ENCODE measurements at regions not wholly inside any gene's neighbourhood (a gene's known extent, or its start where the extent isn't known, plus 50 kb on each side); places are given as distances from the start of the nearest gene placed in this dataset.
"Not testable (repeated sequence)": the region's sequence is repeated elsewhere in the genome, so short reads cannot be mapped to it uniquely, and the experiment has no call there.

- DNase-seq (ENCODE audit: low spot score in 2 of 2) (no peak), ATAC-seq (no peak)
- H3K9me3 Mint-ChIP-seq, result no peaks in the 10 kb centered on the region
- no peaks in the 10 kb centered on the region for H3K36me3 Mint-ChIP-seq
- H3K27ac Mint-ChIP-seq, result no peak overlapping the region
Observed at GRCh38 chr2:65782186-65782585, 349.8 kb upstream of the SPRED2 start.

GRCh38 chr2:65781756-65782155 lies 349.4 kb upstream of the SPRED2 start:
- Mint-ChIP-seq H3K27ac (no peak overlapping the region), H3K36me3 (no peaks in the 10 kb centered on the region), H3K9me3 (no peaks in the 10 kb centered on the region)
- no peak for ATAC-seq
- DNase-seq (ENCODE audit: low spot score in 2 of 2), result no peak

GRCh38 chr2:65779021-65779420 lies 346.6 kb upstream of the SPRED2 start:
- Mint-ChIP-seq H3K9me3 (no peaks in the 10 kb centered on the region), H3K27ac (no peak overlapping the region), H3K36me3 (no peaks in the 10 kb centered on the region)
- ATAC-seq (no peak), DNase-seq (ENCODE audit: low spot score in 2 of 2) (no peak)

- DNase-seq (ENCODE audit: low spot score in 2 of 2) (no peak), ATAC-seq (no peak)
- H3K36me3 Mint-ChIP-seq, result no peaks in the 10 kb centered on the region
- H3K27ac Mint-ChIP-seq, result no peak overlapping the region
- no peaks in the 10 kb centered on the region for H3K9me3 Mint-ChIP-seq
Observed at GRCh38 chr2:65778137-65778536, 345.7 kb upstream of the SPRED2 start.

GRCh38 chr2:65775839-65776238 lies 343.4 kb upstream of the SPRED2 start:
- DNase-seq (ENCODE audit: low spot score in 2 of 2) (no peak), ATAC-seq (no peak)
- Mint-ChIP-seq H3K27ac (no peak overlapping the region), H3K9me3 (no peaks in the 10 kb centered on the region), H3K36me3 (no peaks in the 10 kb centered on the region)

GRCh38 chr2:65767946-65768345 lies 335.5 kb upstream of the SPRED2 start:
- DNase-seq (ENCODE audit: low spot score in 2 of 2) (no peak), ATAC-seq (no peak)
- Mint-ChIP-seq H3K9me3 (no peaks in the 10 kb centered on the region), H3K36me3 (no peaks in the 10 kb centered on the region), H3K27ac (no peak overlapping the region)

GRCh38 chr2:65766768-65767267 lies 334.4 kb upstream of the SPRED2 start:
- ATAC-seq (no peak), DNase-seq (ENCODE audit: low spot score in 2 of 2) (no peak)
- Mint-ChIP-seq H3K36me3 (no peaks in the 10 kb centered on the region), H3K27ac (no peak overlapping the region), H3K9me3 (no peaks in the 10 kb centered on the region)

GRCh38 chr2:65765376-65765775 lies 333.0 kb upstream of the SPRED2 start:
- ATAC-seq, result no peak
- H3K9me3 Mint-ChIP-seq, result no peaks in the 10 kb centered on the region
- H3K27ac Mint-ChIP-seq, result no peak overlapping the region
- no peaks in the 10 kb centered on the region for H3K36me3 Mint-ChIP-seq
- no peak for DNase-seq (ENCODE audit: low spot score in 2 of 2)

- Mint-ChIP-seq H3K9me3 (peaks cover 7 to 8% of the 10 kb centered on the region in 2 donors), H3K27ac (no peak overlapping the region), H3K36me3 (peaks cover 0 to 8% of the 10 kb centered on the region in 2 donors)
- ATAC-seq (no peak), DNase-seq (ENCODE audit: low spot score in 2 of 2) (no peak)
Observed at GRCh38 chr2:65762068-65762467, 329.7 kb upstream of the SPRED2 start.

- H3K36me3 Mint-ChIP-seq, result peaks cover 0 to 8% of the 10 kb centered on the region in 2 donors
- ATAC-seq (no peak), DNase-seq (ENCODE audit: low spot score in 2 of 2) (no peak)
- H3K9me3 Mint-ChIP-seq, result peaks cover 7 to 12% of the 10 kb centered on the region in 2 donors
- no peak overlapping the region for H3K27ac Mint-ChIP-seq
Observed at GRCh38 chr2:65754219-65754618, 321.8 kb upstream of the SPRED2 start.

- H3K9me3 Mint-ChIP-seq, result peaks cover 0 to 8% of the 10 kb centered on the region in 2 donors
- DNase-seq (ENCODE audit: low spot score in 2 of 2) (no peak), ATAC-seq (no peak)
- no peaks in the 10 kb centered on the region for H3K36me3 Mint-ChIP-seq
- H3K27ac Mint-ChIP-seq, result no peak overlapping the region
Observed at GRCh38 chr2:65751408-65751807, 319.0 kb upstream of the SPRED2 start.

GRCh38 chr2:65749545-65749944 lies 317.1 kb upstream of the SPRED2 start:
- Mint-ChIP-seq H3K27ac (no peak overlapping the region), H3K36me3 (no peaks in the 10 kb centered on the region), H3K9me3 (peaks cover 3 to 4% of the 10 kb centered on the region in 2 donors)
- ATAC-seq (no peak), DNase-seq (ENCODE audit: low spot score in 2 of 2) (no peak)

GRCh38 chr2:65747875-65748274 lies 315.5 kb upstream of the SPRED2 start:
- ATAC-seq; H3K27ac Mint-ChIP-seq; H3K9me3 Mint-ChIP-seq; H3K36me3 Mint-ChIP-seq; DNase-seq (ENCODE audit: low spot score in 2 of 2): not testable (repeated sequence)

- Mint-ChIP-seq H3K9me3 (peaks cover 3 to 4% of the 10 kb centered on the region in 2 donors), H3K27ac (no peak overlapping the region), H3K36me3 (no peaks in the 10 kb centered on the region)
- DNase-seq (ENCODE audit: low spot score in 2 of 2) (no peak), ATAC-seq (no peak)
Observed at GRCh38 chr2:65746931-65747675, 314.7 kb upstream of the SPRED2 start.

GRCh38 chr2:65744477-65745200 lies 312.2 kb upstream of the SPRED2 start:
- ATAC-seq, result no peak
- Mint-ChIP-seq H3K9me3 (peaks cover 3 to 10% of the 10 kb centered on the region in 2 donors), H3K27ac (no peak overlapping the region), H3K36me3 (no peaks in the 10 kb centered on the region)
- no peak for DNase-seq (ENCODE audit: low spot score in 2 of 2)

- ATAC-seq, result no peak
- Mint-ChIP-seq H3K27ac (no peak overlapping the region), H3K9me3 (peaks cover 0 to 10% of the 10 kb centered on the region in 2 donors), H3K36me3 (no peaks in the 10 kb centered on the region)
- no peak for DNase-seq (ENCODE audit: low spot score in 2 of 2)
Observed at GRCh38 chr2:65742977-65743376, 310.6 kb upstream of the SPRED2 start.

- Mint-ChIP-seq H3K9me3 (peaks cover 0 to 7% of the 10 kb centered on the region in 2 donors), H3K36me3 (no peaks in the 10 kb centered on the region), H3K27ac (no peak overlapping the region)
Observed at GRCh38 chr2:65739927-65740326, 307.5 kb upstream of the SPRED2 start.

More at GRCh38 chr2:65739927-65740326, 307.5 kb upstream of the SPRED2 start:
- DNase-seq (ENCODE audit: low spot score in 2 of 2) (no peak), ATAC-seq (no peak)

Data from activated naive CD4-positive, alpha-beta T cell treated with anti-CD3 and anti-CD28 coated beads, Interleukin-2, amount 50 U/mL, for 72 hours (primary cell).